ENCODE measurements at regions not wholly inside any gene's neighbourhood (a gene's known extent, or its start where the extent isn't known, plus 50 kb on each side); places are given as distances from the start of the nearest gene placed in this dataset.

DNA sequence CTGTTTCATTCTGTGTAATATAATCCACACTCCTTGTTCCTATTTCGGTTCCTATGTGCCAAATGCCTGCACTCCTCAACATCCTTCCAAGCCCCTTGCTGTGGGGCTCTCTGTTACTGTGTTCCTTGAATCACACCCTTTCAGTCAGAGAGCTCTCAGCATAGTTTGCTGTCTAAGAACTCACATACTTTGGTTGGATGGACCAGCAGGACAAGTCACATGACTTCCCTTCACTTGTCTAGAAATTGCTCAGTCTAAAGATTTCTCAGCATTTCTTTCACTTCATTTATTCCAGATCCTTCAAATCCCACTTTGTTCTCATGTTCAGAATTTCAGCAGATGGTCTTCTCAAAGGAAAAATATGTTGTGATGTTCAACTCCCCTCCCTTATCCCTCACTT is 203.5 kb upstream of the PFN2 start:
- no peak for DNase-seq
- TF ChIP-seq, protein P1, sequence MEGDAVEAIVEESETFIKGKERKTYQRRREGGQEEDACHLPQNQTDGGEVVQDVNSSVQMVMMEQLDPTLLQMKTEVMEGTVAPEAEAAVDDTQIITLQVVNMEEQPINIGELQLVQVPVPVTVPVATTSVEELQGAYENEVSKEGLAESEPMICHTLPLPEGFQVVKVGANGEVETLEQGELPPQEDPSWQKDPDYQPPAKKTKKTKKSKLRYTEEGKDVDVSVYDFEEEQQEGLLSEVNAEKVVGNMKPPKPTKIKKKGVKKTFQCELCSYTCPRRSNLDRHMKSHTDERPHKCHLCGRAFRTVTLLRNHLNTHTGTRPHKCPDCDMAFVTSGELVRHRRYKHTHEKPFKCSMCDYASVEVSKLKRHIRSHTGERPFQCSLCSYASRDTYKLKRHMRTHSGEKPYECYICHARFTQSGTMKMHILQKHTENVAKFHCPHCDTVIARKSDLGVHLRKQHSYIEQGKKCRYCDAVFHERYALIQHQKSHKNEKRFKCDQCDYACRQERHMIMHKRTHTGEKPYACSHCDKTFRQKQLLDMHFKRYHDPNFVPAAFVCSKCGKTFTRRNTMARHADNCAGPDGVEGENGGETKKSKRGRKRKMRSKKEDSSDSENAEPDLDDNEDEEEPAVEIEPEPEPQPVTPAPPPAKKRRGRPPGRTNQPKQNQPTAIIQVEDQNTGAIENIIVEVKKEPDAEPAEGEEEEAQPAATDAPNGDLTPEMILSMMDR (IDR thresholded peaks at IDR 0.05; ENCODE audit: insufficient read depth in 1 of 2, low read depth in 1 of 2, low read length in 1 of 2, severe bottlenecking in 1 of 2, unreplicated experiment in 1 of 2): no peak
- no peaks in the 10 kb centered on the region for H3K36me3 Mint-ChIP-seq (ENCODE audit: insufficient read depth, unreplicated experiment)
- no peaks in the 10 kb centered on the region for H3K36me3 ChIP-seq (ENCODE audit: control insufficient read depth, insufficient read depth, low read length)
- intact Hi-C loops (cut with micrococcal nuclease; ENCODE audit: unreplicated experiment): no loop called here
- peaks cover under 1% of the 10 kb centered on the region for H3K4me1 Mint-ChIP-seq (ENCODE audit: low read depth, unreplicated experiment)
- H3K4me1 ChIP-seq: no peaks in the 10 kb centered on the region
- no TSS peak for BruUV-seq (replicated peaks)
- H3K9me3 ChIP-seq: no peaks in the 10 kb centered on the region
- POLR2A ChIA-PET: no interaction called here
- no peaks in the 10 kb centered on the region for H3K9me3 Mint-ChIP-seq (ENCODE audit: unreplicated experiment)
- H3K4me3 ChIP-seq (ENCODE audit: low read depth, low read length): no peak overlapping the region
- H3K4me3 Mint-ChIP-seq (ENCODE audit: unreplicated experiment): no peak overlapping the region
- H3K27me3 Mint-ChIP-seq (ENCODE audit: insufficient read depth, unreplicated experiment): peaks cover 10% of the 10 kb centered on the region
- no peaks in the 10 kb centered on the region; the same call in 1 of the 2 replicates for H3K27me3 ChIP-seq (replicated peaks; ENCODE audit: control insufficient read depth, insufficient read depth, low read length)
- CTCF ChIA-PET: no interaction called here
- no peak overlapping the region for H3K27ac Mint-ChIP-seq (ENCODE audit: unreplicated experiment)

DNA sequence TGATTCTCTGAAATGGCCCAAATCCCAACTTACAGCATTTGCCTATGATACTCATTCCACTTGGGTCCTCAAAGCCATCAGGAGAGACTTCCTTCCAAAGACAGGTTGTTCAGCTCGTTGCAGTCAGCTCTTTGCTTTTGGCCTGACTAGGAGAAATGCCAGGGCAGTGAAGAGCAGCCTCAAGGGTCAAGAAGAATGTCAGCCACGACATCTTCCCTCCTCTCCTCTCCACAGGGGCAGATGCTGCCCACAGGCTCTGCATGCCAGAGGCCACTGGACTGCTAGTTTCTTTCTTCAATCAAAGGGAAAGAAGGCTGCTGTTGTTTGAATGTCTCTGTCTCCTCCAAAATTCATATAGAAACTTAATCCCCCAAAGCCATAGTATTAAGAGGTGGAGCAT is 201.7 kb upstream of the PFN2 start:
- Histone ChIP-seq H3K36me3 (ENCODE audit: control insufficient read depth, insufficient read depth, low read length) (no peaks in the 10 kb centered on the region), H3K9me3 (no peaks in the 10 kb centered on the region), H3K4me1 (no peaks in the 10 kb centered on the region), H3K27me3 (replicated peaks; ENCODE audit: control insufficient read depth, insufficient read depth, low read length) (no peaks in the 10 kb centered on the region; the same call in 1 of the 2 replicates), H3K4me3 (ENCODE audit: low read depth, low read length) (no peak overlapping the region)
- CTCF ChIA-PET: interaction anchor here (1.2 kb wide), 1 partner anchor 12 kb away, joined by 3 read pairs; no protein-coding TSS in a partner anchor
- Mint-ChIP-seq H3K4me3 (ENCODE audit: unreplicated experiment) (no peak overlapping the region), H3K9me3 (ENCODE audit: unreplicated experiment) (no peaks in the 10 kb centered on the region), H3K27ac (ENCODE audit: unreplicated experiment) (no peak overlapping the region), H3K36me3 (ENCODE audit: insufficient read depth, unreplicated experiment) (no peaks in the 10 kb centered on the region), H3K4me1 (ENCODE audit: low read depth, unreplicated experiment) (no peaks in the 10 kb centered on the region), H3K27me3 (ENCODE audit: insufficient read depth, unreplicated experiment) (peaks cover 10% of the 10 kb centered on the region)
- no peak for DNase-seq
- POLR2A ChIA-PET: no interaction called here
- TF ChIP-seq, protein P1 (IDR thresholded peaks at IDR 0.05; ENCODE audit: insufficient read depth in 1 of 2, low read depth in 1 of 2, low read length in 1 of 2, severe bottlenecking in 1 of 2, unreplicated experiment in 1 of 2): no peak
- intact Hi-C loops (cut with micrococcal nuclease; ENCODE audit: unreplicated experiment): no loop called here
- BruUV-seq (replicated peaks): no TSS peak

DNA sequence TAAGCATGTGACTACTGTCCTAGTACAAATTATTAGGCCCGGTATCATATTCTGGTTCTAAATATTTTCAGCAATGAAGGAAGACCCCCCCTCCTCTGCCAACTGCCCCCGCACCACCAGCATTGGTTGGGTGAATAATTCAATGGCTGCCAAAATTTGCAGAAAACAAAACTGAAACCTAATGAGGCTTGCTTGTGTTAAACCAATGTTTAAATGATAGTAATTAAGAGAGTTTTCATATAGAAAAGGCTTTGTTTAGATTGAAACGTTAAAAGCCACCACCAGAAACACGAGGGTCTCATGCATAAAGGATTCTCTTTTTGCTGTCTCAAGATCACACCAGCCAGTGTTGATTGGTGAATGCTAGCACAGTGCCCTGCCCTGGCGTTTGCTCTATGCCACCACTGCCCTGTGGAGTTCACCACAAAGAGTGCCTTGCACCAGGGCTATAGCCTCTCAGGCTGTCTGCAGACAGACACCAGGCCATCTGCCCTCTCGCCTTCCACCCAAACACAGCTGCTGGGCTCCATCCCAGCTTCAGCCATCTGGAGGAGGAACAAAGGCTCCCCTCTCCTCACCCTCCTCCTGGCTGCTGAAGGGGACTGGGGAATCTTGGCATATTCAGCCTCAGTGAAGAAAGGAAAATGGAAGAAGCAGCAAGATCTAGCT is 200.3 kb upstream of the PFN2 start:
- Histone ChIP-seq H3K4me1 (no peaks in the 10 kb centered on the region), H3K36me3 (ENCODE audit: control insufficient read depth, insufficient read depth, low read length) (no peaks in the 10 kb centered on the region), H3K27me3 (replicated peaks; ENCODE audit: control insufficient read depth, insufficient read depth, low read length) (no peaks in the 10 kb centered on the region; the same call in 1 of the 2 replicates), H3K4me3 (ENCODE audit: low read depth, low read length) (no peak overlapping the region), H3K9me3 (no peaks in the 10 kb centered on the region)
- DNase-seq: no peak
- Mint-ChIP-seq H3K27me3 (ENCODE audit: insufficient read depth, unreplicated experiment) (peaks cover 10% of the 10 kb centered on the region), H3K36me3 (ENCODE audit: insufficient read depth, unreplicated experiment) (no peaks in the 10 kb centered on the region), H3K4me3 (ENCODE audit: unreplicated experiment) (no peak overlapping the region), H3K4me1 (ENCODE audit: low read depth, unreplicated experiment) (no peaks in the 10 kb centered on the region), H3K27ac (ENCODE audit: unreplicated experiment) (no peak overlapping the region), H3K9me3 (ENCODE audit: unreplicated experiment) (no peaks in the 10 kb centered on the region)
- CTCF ChIA-PET: no interaction called here
- TF ChIP-seq, protein P1 (IDR thresholded peaks at IDR 0.05; ENCODE audit: insufficient read depth in 1 of 2, low read depth in 1 of 2, low read length in 1 of 2, severe bottlenecking in 1 of 2, unreplicated experiment in 1 of 2): no peak
- BruUV-seq (replicated peaks): no TSS peak
- POLR2A ChIA-PET: no interaction called here
- intact Hi-C loops (cut with micrococcal nuclease; ENCODE audit: unreplicated experiment): no loop called here
